Lung microvascular endothelial cell (primary cell): ENCODE measurements at regions not wholly inside any gene's neighbourhood (a gene's known extent, or its start where the extent isn't known, plus 50 kb on each side); places are given as distances from the start of the nearest gene placed in this dataset.
A peak's percentile ranks its signal among the peaks of the same experiment; 100 is the strongest.

Source experiments
- DNase-seq, 2 donors: peaks; one replicate each; pipeline versions ENCODE4 v3.0.0 to v3.0.0-alpha.2; 2010; ENCODE audit warnings: low read depth in 2 of 2

DNA sequence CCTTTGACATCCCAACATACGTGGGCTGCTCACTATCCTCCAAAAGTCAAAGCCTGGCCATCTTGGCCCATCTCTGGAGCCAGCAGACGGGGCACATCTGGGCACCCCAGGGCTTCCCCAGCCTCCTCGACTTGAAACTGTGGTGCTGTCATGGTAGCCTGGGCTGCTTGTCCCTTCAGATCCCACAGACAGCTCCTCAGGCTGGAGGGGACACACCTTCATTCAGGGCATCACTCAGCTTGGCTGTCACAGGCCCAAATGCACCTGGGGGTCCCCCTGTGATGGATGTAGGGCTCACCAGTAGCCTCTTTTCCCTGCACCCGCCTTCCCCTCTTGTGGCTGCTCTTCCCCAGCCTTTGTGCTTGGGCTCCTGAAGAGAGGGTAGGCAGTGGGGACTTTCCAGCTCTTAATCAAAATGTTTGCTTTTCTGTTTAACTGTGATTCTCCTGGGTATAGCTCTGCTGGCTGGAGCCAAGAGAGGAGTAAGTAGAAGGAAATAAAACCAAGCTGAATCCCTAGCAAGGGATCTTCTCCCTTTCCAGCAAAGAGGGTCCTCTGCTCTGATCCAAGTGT is 92.3 kb downstream of the GYPC start:
- no peak for DNase-seq

GRCh38 chr2:126748929-126749518 is 93.1 kb downstream of the GYPC start:
- DNase-seq = no peak

- DNase-seq = peak in 1 of 2 donors; percentile 52
These were observed 93.6 kb downstream of the GYPC start for GRCh38 chr2:126749537-126749936.

- DNase-seq = no peak
These were observed 94.5 kb downstream of the GYPC start for GRCh38 chr2:126750506-126750905.

- no peak for DNase-seq
These were observed 95.5 kb downstream of the GYPC start for GRCh38 chr2:126751477-126751876.

DNA sequence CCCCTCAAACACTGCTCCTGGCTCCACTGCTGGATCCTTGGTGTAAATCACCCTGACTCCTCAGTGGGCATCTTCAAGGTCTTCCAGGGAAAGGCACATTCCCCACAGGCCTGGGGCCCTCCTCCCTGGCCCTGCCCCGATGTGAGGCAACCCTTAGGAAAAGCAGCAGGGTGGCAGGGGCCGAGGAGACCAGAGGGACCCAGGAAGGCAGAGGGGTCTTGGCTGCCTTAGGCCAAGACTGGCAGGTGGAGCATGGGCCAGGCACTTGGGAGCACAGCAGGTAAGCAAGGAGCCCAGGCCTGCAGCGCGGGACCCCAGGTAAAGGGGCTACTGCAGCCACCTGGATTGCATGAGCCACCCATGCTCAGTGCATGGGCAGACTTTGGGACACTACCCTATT is 96.9 kb downstream of the GYPC start:
- no peak for DNase-seq

DNA sequence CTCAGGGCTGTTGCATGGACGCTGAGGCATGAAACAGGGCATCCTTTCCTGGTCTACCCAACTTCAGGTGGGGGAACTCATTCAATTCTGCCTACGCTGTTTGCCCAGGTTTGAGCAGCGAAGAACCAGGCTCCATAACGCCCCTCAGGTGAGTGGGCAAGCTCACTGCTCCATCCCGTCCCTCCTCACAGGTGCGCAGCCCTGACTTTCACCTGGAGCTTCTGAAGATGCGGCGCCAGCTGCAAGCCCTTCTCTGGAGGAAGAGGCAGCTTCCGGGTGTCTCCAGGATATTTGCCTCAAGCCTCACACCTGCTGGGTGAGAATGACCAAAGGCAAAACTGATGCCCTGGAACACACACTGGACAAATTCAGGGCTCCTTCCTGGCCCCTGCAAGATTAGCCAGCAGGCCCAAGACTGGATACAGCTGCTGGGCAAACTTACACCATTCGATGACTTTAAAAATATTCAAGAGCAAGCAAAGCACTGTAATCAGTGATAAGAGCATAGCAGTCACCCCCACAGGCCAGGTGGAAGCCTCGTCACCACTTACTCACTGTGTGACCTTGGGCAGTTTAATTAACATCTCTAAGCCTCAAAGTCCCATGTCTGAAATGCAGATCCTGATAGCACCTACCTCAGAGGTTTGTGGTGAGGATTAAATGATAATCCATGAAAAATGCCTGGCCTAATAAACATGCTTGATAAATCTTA is 97.7 kb downstream of the GYPC start:
- no peak for DNase-seq

- no peak for DNase-seq
These were observed 98.5 kb downstream of the GYPC start for GRCh38 chr2:126754240-126755004.

GRCh38 chr2:126756125-126756524 is 100.2 kb downstream of the GYPC start:
- DNase-seq = no peak

DNA sequence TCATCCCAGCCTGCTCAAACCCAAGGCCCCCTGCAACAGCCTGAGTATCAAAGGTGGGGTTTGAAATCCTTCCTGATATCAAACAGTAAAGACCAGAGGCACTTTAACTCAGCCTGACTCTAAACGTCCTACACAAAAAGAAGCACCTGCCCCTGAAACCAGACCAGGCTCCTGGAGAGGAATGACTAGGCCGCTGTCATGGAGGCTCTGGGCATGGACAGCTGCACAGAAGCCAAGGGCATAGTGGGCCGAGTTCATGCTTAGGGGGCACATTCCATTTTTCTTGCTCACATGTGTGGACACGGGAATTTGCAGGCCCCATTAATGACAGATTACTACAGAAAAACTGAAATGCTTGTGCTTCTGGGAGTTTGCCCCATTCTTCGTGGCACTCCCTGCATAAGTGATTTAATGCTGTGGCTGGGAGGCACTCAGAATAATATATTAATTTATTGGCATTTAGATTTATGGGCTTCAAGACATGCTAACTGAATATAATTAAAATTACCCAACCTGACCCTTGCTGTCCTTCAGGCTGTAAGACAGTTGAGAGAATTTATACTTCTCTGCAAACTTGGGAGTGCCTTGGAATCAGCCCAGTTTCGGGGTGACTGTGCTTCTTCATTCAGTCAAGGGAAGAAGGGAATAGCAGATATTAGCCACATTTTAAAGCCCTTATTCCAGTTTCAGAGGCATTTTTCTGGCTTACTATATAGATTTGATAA is 105.5 kb downstream of the GYPC start:
- DNase-seq = no peak

- DNase-seq = no peak
These were observed 106.3 kb downstream of the GYPC start for GRCh38 chr2:126761981-126762878.

GRCh38 chr2:126764686-126765265 is 108.8 kb downstream of the GYPC start:
- DNase-seq = no peak

DNA sequence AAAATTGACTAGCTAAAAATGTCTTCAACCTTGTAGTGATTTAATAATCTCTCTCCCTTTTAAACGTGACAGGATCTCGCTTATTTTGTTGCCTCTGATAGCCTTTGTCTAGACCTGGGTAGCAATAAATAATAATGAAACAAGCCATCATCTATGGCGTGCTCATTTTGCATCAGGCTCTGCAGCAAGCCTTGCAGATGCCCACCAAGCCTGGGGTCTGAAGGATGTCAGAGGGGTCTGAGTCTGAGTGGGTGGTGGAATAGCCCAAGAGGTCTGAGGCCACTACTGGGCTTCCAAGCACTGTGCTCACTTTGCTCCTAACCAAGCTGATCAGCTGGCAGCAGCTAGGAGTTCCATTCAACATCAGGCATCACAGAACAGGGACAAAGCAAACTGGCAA is 109.4 kb downstream of the GYPC start:
- DNase-seq = no peak

GRCh38 chr2:126766295-126766968 is 110.5 kb downstream of the GYPC start:
- DNase-seq = no peak

DNA sequence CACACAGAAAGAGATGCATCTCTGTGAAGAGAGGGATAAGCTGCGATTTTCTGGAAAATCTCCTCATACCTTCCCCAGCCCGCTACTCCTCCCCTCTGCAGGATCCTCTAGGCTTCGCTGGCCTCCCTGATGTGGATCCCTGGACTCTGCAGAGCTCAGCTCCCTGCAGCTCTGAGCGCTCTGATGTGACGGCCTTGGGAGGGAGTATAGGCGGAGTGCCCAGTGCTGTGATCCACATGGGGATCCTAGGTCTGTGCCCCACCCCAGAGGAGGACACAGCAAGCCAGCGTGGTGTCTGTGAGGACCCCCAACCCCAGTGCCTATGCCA is 111.0 kb downstream of the GYPC start:
- DNase-seq = no peak

DNA sequence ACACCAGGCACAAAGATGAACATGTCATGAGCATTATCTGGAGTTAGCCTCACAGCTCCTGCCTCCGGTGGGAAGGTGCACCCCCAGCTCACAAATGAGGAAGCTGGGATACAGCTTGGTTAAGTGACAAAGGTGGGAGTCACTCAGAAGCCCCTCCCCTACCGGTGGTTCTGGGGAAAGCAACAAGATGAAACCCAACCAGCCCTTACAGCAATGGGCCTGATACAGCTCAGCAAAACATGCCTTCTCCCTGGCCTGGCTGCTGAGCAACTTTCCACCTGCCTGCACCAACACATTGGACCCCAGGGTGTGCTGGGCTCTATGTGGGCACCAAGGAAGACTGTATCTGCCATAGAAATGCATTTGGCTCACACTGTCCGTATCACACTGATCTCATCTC is 113.2 kb downstream of the GYPC start:
- DNase-seq = no peak

DNA sequence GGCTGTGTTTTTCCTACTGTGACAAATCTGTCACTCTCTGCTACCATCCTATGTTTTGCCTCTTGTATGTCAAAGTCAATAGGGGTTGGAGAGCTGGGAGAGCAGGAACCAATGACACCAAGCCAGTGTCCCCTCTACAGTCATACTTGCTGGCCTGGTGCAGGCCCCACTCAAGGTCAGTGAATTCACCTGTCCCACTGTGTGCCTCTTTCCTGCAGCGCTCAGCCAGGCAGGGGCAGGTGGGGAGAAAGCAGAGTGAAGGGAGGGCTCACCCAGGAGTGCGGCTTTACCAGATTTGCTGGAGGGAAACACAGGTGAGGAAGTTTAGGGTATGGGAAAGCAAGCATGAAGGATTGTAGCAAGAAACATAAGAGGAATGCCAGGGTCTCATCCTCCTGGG is 114.5 kb downstream of the GYPC start:
- DNase-seq = no peak

GRCh38 chr2:126771094-126771493 is 115.1 kb downstream of the GYPC start:
- no peak for DNase-seq

GRCh38 chr2:126771501-126772195 is 115.7 kb downstream of the GYPC start:
- DNase-seq = no peak
